ENCODE measurements at regions not wholly inside any gene's neighbourhood (a gene's known extent, or its start where the extent isn't known, plus 50 kb on each side); places are given as distances from the start of the nearest gene placed in this dataset.

- no peak for DNase-seq (ENCODE audit: low read depth)
Observed at GRCh38 chr4:15376145-15376544, 51.7 kb upstream of the C1QTNF7 start.

DNA sequence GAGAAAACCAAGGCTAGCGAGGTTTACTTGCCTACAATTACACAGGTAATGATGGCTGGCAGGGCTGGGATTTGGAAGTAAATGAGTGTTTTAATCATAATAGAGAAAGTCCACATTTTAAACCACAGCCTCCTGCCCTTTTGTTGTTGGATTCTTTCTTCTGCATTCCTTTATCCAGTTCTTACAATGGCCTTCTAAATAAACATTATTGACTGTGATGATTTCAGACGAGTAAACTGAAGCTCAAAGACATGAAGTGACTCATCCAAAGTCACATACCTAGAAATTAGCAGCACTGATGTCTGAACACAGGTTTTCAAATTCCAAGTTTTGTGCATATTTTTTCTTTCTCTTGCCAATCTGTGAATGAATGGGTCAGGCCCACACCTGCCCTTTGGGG, 51.2 kb upstream of the C1QTNF7 start:
- no peak for DNase-seq (ENCODE audit: low read depth)

All from stimulated activated CD4-positive, alpha-beta T cell treated with anti-CD3 and anti-CD28 coated beads, Interleukin-2, amount 100 ng/mL, for 4 hours (primary cell).